ENCODE measurements at regions not wholly inside any gene's neighbourhood (a gene's known extent, or its start where the extent isn't known, plus 50 kb on each side); places are given as distances from the start of the nearest gene placed in this dataset.

DNA sequence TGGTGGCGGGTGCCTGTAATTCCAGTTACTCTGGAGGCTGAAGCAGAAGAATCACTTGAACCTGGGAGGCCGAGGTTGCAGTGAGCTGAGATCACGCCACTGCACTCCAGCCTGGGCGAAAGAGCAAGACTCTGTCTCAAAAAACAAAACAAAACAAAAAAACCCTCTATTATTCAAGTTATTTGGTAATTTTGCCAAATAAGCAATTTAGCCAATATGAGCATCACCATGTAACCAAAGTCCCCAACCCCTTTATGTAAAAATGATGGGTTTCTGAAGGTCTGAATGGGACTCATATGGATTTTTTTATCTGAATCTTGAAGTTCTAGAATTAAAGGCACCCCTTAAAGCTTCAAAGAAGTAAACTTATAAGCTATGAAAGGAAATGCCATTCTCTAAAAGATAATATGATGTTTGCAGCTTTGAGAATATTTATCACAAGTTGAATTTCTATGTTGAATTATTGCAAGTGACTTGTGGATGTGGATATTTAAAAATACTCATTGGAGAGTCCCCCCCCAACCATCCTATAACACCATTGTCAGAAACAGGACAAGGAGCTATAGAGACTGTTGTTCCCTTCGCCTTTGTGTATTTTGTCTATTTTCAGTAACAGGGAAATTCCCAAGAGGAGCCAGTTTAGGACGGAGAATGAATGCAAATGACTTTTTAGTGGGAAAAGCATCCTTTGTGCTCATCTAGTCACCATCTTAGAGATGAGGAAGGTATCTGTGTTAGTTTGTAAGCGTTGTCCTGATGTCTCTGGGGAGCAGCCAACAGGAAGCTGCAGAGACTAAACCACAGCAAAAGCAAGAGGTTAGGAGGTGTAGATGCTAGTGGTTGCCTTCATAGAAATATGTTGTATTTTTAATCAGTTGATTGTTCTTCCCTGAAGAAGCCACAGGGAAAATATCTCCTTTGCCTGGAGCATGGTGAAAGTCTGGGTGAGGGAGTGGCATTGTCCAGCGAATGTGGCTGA lies 68.3 kb downstream of the TET3 start:
- no peak for TF ChIP-seq CTCF (IDR thresholded peaks at IDR 0.05; ENCODE audit: insufficient read depth, low read depth, low read length)
- TF ChIP-seq EZH2 (IDR thresholded peaks at IDR 0.05; ENCODE audit: insufficient read depth, low read length): no peak

Data from astrocyte (in vitro differentiated cells and primary cell).